ENCODE measurements at regions not wholly inside any gene's neighbourhood (a gene's known extent, or its start where the extent isn't known, plus 50 kb on each side); places are given as distances from the start of the nearest gene placed in this dataset.

DNA sequence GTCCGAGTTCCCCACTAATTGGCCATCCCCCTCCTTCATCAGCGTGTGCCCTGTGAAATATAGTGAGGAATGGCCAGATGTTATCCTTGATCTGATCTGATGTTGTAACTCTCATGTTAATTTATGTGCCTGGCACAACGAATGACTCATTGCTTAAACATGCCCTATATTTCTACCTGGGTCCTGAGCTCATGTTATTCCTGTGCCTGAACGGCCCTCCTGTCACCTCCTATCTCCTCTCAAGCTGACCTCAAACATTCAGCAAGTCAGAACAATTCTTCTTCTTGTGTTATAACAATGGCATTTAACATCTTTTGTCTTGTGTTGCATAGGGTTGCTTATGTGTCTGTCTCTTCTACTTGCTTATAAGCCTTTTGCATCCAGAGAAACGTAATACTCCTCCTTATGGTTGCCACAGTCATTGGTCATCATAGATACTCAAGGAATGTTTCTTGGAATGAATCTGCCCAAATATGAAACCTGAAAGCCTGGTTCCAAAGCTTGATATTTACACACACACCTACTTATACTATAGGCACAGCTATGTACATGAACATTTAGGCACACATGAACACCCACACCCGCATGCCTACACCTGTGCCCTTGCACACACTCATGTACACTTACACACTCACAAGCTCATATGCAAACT, 80.2 kb upstream of the PHLPP1 start:
- H4K20me1 ChIP-seq (replicated peaks; ENCODE audit: control insufficient read depth, insufficient read depth, low read length) = no peaks in the 10 kb centered on the region
- H3K4me2 ChIP-seq (ENCODE audit: insufficient read depth, low read length) = no peak overlapping the region
- no peak overlapping the region for H3K4me3 ChIP-seq
- TF ChIP-seq ZNF253 (CRISPR knock-in tag; conservative IDR thresholded peaks at IDR 0.05) = no peak
- TF ChIP-seq, protein P1, sequence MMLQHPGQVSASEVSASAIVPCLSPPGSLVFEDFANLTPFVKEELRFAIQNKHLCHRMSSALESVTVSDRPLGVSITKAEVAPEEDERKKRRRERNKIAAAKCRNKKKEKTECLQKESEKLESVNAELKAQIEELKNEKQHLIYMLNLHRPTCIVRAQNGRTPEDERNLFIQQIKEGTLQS (IDR thresholded peaks at IDR 0.05) = 0 out of 2 replicates have a peak, but pooled peaks have one; percentile 5
- TF ChIP-seq, protein P1 (CRISPR knock-in tag; conservative IDR thresholded peaks at IDR 0.05) = no peak
- TF ChIP-seq NBN (IDR thresholded peaks at IDR 0.05; ENCODE audit: low read depth) = no peak
- TF ChIP-seq JUND (IDR thresholded peaks at IDR 0.05; ENCODE audit: borderline replicate concordance, low read depth, low read length) = 0 out of 2 replicates have a peak, but pooled peaks have one; percentile 6
- TF ChIP-seq JUND (tag; IDR thresholded peaks at IDR 0.05; ENCODE audit: borderline replicate concordance, low read depth, low read length) = no peak
- WGBS (ENCODE audit: insufficient coverage, low coverage, missing lambda C conversion rate) = 17% methylated on average over 6 of the region's 6 CpGs
- ATAC-seq = no peak
- CTCF ChIA-PET (ENCODE audit: low intra/inter-chr PET ratio) = no interaction called here
- no peaks in the 10 kb centered on the region for H3K36me3 ChIP-seq (ENCODE audit: control insufficient read depth, insufficient read depth, low read length)
- BruUV-seq (replicated peaks) = no TSS peak
- no peak overlapping the region for H3K9ac ChIP-seq (ENCODE audit: insufficient read depth in 1 of 2, low read depth in 2 of 2, low read length in 2 of 2)
- H3K27me3 ChIP-seq (ENCODE audit: control insufficient read depth in 2 of 2, insufficient read depth in 2 of 2, low read length in 2 of 2) = no peaks in the 10 kb centered on the region
- intact Hi-C loops (cut with micrococcal nuclease) = loop anchor here (5.0 to 10.0 kb wide), 2 partner anchors 48 to 170 kb away; no protein-coding TSS in a partner anchor
- no peak for DNase-seq (ENCODE audit: extremely low read depth in 1 of 4, low spot score in 3 of 4)
- POLR2A ChIA-PET = no interaction called here
- no peaks in the 10 kb centered on the region for H3K9me1 ChIP-seq (ENCODE audit: control insufficient read depth, insufficient read depth, low read length)
- no peaks in the 10 kb centered on the region for H3K9me3 ChIP-seq (replicated peaks; ENCODE audit: control insufficient read depth, insufficient read depth, low read depth, low read length)
- in situ Hi-C loops (cut with MboI) = no loop called here
- no peaks in the 10 kb centered on the region for H3K79me2 ChIP-seq (ENCODE audit: control insufficient read depth, insufficient read depth, low read length)
- no peak overlapping the region for H3K27ac ChIP-seq (ENCODE audit: extremely low read depth, low read depth, low read length)
- peak overlapping the region; percentile 31; the same call in 1 of the 2 replicates for H2AFZ ChIP-seq (ENCODE audit: low read depth, low read length)
- FAIRE-seq = no peak
- H3K4me1 ChIP-seq (replicated peaks in 1 of 2; ENCODE audit: control insufficient read depth in 2 of 2, insufficient read depth in 2 of 2, low read length in 2 of 2) = peaks cover 0 to 6% of the 10 kb centered on the region in 2 experiments; a peak in 3 of 5 replicates

All from K562 (cell line).